AG09309 (cell line): ENCODE measurements at regions not wholly inside any gene's neighbourhood (a gene's known extent, or its start where the extent isn't known, plus 50 kb on each side); places are given as distances from the start of the nearest gene placed in this dataset.

Experiments
- DNase-seq: peaks from one replicate; pipeline ENCODE4 v3.0.0-alpha.2; 2010; ENCODE audit warnings: low read depth
- H3K4me3 ChIP-seq: 2 replicates; pipeline ENCODE4 v1.5.1; 2011; ENCODE audit warnings: mild to moderate bottlenecking, low read depth, low read length, moderate library complexity; ENCODE audit not compliant: control insufficient read depth
- CTCF ChIP-seq: IDR thresholded peaks from 2 replicates; pipeline ENCODE4 v1.5.1; 2011; ENCODE audit warnings: mild to moderate bottlenecking, low read depth, low read length, inconsistent platforms; ENCODE audit not compliant: insufficient read depth, control insufficient read depth; ENCODE audit errors: missing control alignments

- TF ChIP-seq CTCF, result no peak
- DNase-seq, result peak; percentile 1
- no peak overlapping the region for H3K4me3 ChIP-seq
Observed at GRCh38 chr17:49913226-49914095, 55.5 kb upstream of the DLX4 start.

- no peak overlapping the region for H3K4me3 ChIP-seq
- no peak for TF ChIP-seq CTCF
- DNase-seq, result no peak
Observed at GRCh38 chr17:49914096-49914490, 54.9 kb upstream of the DLX4 start.

- no peak for TF ChIP-seq CTCF
- no peak overlapping the region for H3K4me3 ChIP-seq
- DNase-seq, result no peak
Observed at GRCh38 chr17:49914664-49915063, 54.3 kb upstream of the DLX4 start.

- TF ChIP-seq CTCF, result no peak
- DNase-seq, result no peak
- no peak overlapping the region for H3K4me3 ChIP-seq
Observed at GRCh38 chr17:49915260-49915659, 53.7 kb upstream of the DLX4 start.

GRCh38 chr17:49915670-49916069 is 53.3 kb upstream of the DLX4 start:
- no peak for DNase-seq
- no peak overlapping the region for H3K4me3 ChIP-seq
- TF ChIP-seq CTCF, result no peak

GRCh38 chr17:49916854-49917515 is 52.0 kb upstream of the DLX4 start:
- no peak for TF ChIP-seq CTCF
- H3K4me3 ChIP-seq, result no peak overlapping the region
- DNase-seq, result no peak
